HG02885 (cell line): ENCODE measurements at regions not wholly inside any gene's neighbourhood (a gene's known extent, or its start where the extent isn't known, plus 50 kb on each side); places are given as distances from the start of the nearest gene placed in this dataset.

ENCODE experiments used
- ATAC-seq: cut with Tn5 transposase; IDR thresholded peaks from one replicate; pipeline ENCODE4 v1.9.1; 2021; ENCODE audit warnings: mild to moderate bottlenecking; ENCODE audit not compliant: unreplicated experiment, poor library complexity

- no peak for ATAC-seq
These were observed 753.8 kb upstream of the FOXG1 start for GRCh38 chr14:28012629-28013415.

- ATAC-seq, result no peak
These were observed 746.5 kb upstream of the FOXG1 start for GRCh38 chr14:28020112-28020511.

- ATAC-seq, result no peak
These were observed 742.7 kb upstream of the FOXG1 start for GRCh38 chr14:28023853-28024252.

- ATAC-seq, result no peak
These were observed 714.3 kb upstream of the FOXG1 start for GRCh38 chr14:28052251-28052650.

DNA sequence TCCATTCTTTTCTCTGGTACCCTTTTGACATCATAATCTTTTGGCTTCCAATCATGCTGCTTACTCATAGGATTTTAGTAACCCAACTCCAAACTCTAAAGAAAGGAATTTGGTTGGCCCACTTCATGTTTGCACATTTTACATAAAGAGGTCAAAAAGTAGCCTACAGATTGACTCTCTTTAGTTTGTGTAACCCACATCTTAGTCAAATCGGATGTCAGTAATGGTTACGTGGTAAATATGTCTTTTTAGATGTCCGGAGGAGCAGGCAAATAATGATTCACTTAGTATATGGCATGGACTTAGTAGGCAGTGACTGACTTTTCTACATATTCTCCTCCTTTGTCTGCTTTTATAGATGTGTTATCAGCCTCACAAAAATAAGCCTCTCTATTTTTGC is 711.6 kb upstream of the FOXG1 start:
- ATAC-seq, result no peak

DNA sequence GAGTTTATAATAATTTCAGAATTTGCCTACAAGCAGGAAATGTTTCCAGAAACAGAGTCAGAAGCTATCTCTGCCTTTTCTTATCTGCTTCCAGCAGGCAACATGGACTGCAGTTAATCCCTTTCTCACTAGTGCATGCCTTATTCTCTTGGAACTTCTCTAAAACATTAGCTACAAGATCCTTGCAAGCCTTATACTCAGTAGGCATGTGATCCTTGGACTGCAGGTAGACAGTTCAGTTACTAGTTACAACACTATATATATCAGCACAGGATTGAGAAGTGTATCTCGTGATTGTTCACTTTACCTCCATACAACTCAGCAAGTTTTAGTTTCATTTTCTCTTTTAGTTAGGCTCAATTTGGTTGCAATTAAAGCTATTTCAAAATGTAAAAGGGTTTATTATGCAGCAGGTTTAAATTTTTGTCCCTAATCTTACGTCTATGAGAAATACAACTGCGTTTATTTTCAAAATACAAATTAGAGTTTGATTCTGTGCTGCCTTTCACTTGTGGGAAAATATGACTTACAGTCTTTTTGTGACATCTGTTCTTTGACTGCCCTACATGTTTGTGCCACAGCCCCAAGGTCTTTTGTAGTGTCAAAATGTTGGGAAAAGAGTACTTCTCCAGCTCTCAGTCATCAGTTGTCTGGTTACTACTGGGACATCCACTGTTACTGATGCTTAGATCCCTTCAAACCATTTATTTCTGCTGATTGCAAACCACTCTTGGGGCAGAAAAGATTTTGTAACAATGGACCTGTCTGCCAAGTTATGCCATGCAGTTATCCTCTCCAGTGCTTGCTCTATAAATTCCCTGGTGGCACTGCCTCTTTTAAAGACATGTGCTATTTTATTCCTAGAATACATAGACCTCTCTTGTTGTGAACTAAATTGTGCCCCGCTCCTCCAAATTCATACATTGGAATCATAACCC is 709.0 kb upstream of the FOXG1 start:
- ATAC-seq, result no peak

DNA sequence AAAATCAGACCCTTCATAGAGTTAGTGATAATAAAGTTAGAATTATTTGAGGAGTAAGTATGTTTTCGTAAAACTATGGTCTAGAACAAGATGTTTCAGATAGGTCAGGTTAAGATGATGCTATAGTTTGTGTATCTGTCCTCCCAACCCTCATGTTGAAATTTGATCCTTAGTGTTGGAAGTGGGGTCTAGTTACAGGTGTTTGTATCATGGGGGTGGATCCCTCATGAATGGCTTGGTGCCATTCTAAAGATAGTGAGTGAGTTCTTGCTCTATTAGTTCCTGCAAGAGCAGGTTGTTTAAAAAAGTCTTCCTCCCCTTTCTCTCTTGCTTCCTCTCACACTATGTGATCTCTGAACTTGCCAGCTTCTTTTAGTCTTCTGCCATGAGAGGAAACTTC is 707.3 kb upstream of the FOXG1 start:
- no peak for ATAC-seq

DNA sequence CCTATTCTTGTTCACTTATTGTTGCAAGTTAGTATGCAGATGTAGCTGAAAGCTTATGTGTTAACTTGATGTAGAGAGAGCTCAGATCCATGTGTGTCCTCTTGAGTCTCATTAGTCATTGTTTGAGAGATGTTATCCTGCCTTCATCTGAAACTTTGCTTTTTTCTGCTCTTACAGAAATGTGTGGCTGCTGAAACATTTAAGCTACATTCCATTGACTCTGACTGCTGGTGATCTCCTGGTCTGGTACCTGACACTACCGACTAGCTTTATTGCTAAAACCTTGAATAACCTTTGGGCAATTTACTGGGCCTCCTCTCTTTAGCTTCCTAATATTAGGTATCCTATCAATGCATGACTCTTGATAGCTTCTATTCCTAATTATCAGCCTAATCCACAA is 705.6 kb upstream of the FOXG1 start:
- no peak for ATAC-seq

DNA sequence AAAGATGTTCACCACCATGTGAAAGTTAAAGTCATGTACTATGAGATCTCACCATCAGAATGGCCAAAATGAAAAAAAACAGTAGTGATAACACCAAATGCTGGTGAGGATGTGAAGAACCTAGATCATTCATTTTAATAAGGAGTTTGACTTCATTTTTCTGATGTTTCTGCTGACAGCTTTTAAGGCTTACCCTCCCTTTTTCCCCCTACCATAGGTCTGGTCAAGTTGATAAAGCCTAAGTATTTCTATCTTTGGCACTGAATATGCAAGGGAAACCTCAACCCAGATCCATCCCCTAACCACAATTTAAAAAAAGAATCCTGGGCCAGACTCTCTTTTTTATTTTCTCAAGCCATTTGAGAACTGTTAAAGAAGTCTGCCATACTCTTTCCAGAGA is 689.6 kb upstream of the FOXG1 start:
- ATAC-seq, result no peak

- no peak for ATAC-seq
These were observed 683.2 kb upstream of the FOXG1 start for GRCh38 chr14:28083389-28083788.

DNA sequence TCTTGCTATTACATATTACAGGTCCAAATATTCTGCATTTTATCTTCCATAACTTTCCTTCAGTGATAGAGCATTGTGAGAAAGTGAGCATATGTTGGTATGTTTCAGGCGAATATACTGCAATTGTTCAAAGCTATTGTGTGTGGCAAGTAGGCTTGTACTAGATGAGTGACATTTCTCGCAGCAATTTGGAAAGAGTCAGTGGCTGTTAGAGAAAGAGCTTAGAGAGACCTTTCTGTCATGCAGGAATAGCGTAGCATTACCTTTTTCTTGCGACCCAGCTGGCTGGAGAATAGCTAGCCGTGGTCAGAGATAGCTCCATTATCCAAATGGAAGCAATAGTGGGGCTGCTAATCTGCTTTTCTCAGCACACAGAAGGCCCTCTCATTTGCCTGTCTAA is 678.5 kb upstream of the FOXG1 start:
- no peak for ATAC-seq

- ATAC-seq, result no peak
These were observed 669.0 kb upstream of the FOXG1 start for GRCh38 chr14:28097585-28097984.

DNA sequence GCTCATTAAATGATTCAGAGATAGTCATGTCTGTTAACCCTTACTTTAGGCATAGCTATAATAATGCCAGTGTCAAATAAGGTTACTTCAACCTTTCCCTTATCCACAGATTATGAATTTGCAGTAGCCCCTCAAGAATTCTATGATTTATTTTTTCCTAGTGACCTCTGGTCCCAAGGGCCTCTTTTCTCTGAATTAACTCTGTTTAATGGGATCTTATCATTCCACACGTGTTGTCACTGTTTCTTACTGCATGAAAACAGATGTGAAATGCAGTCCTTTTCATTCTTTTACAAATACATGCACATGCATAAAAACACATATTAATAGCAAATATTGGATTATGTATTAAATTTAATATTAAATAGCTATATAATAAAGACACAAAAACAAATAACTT is 667.7 kb upstream of the FOXG1 start:
- no peak for ATAC-seq

- ATAC-seq, result no peak
These were observed 664.6 kb upstream of the FOXG1 start for GRCh38 chr14:28102001-28102400.

GRCh38 chr14:28102814-28103213 is 663.8 kb upstream of the FOXG1 start:
- ATAC-seq, result no peak

GRCh38 chr14:28113311-28113710 is 653.3 kb upstream of the FOXG1 start:
- ATAC-seq, result no peak

DNA sequence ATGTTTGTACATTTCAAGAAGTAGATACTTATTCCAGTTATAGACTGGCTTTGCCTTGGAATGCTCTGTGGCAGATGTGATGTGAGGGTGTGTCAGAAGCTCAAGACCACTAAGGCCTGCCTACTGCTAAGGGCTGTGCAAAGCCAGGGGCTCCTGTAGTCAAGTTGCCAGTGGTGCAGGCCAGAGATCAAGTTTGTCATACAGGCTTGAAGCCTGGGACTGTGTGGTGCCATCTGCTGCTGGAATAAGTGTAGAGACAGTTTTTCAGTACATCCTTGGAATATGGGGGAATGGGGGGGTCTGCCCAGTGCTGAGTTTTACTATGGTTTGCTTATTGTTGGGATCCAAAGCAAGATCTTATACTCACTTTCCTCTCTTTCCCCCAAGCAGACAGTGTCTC is 649.9 kb upstream of the FOXG1 start:
- no peak for ATAC-seq

GRCh38 chr14:28119849-28120248 is 646.7 kb upstream of the FOXG1 start:
- ATAC-seq, result no peak

DNA sequence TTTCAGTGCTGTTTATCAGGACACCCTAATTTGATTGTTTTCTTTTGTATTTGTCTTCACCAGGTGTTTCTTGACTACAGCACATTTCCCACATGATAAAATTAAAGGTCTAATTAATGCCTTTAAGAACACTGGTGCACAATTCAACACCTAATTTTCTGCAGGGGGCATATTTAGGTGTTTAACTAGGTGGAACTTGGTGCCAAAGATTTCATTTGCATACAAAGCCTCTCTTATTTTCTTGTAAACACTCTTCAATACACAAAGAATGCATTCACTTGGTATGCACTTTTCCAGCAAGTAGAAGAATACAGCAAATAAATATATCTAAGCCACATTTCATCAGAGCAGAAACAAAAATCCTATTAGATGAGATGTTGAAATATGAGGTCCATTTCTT is 646.2 kb upstream of the FOXG1 start:
- no peak for ATAC-seq

GRCh38 chr14:28121512-28122297 is 644.9 kb upstream of the FOXG1 start:
- no peak for ATAC-seq
